Stromal cell of bone marrow (primary cell): ENCODE measurements at regions not wholly inside any gene's neighbourhood (a gene's known extent, or its start where the extent isn't known, plus 50 kb on each side); places are given as distances from the start of the nearest gene placed in this dataset.

ENCODE experiments used
- DNase-seq: peaks from one replicate; pipeline ENCODE4 v3.0.0-alpha.2; 2012; ENCODE audit warnings: low read depth

DNA sequence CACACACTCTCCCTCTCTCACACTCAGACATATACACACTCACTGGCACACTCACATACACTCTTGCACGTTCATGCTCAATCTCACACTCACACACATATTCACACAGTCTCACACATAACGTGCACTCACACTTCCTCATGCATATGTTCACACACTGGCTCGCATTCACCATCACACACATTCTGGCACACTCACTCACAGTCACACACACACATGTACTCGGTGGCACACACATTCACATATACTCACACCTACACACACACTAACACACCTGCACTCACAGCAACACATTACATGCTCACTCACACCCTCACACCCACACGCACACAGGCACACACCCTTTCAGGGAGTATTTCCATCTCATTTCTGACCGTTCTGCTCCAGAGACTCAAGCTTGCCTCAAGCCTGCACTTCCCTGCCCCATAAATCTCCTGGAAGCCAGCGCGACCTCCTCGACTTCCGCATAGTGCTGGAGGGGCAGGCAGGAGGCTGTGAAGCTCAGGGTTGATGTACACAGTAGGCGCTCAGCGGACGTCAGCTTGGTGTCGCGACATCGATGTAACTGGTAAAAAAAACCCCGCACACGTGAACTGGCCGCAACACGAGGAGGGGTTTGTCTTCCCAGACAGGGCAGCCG lies 66.7 kb upstream of the FOXF1 start:
- no peak for DNase-seq

DNA sequence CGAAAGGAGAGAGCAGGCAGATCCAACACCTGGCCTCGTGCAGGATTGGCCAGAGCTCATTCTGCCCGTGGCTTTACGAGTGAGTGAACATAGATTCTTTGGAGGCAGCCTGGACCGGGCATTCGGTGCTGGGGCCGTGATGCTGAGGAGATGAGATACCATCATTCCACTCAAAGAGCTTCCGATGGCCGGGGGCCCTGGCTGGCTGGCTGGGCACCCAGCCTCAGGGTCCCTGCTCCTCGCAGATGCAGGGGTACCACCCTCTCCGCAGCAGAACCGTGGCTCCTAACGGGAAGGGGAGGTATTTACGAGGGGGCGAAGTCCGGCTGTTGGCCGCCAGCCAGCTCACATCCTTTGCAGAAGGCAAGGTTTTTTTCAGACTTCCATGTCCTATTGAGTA lies 66.1 kb upstream of the FOXF1 start:
- no peak for DNase-seq

DNA sequence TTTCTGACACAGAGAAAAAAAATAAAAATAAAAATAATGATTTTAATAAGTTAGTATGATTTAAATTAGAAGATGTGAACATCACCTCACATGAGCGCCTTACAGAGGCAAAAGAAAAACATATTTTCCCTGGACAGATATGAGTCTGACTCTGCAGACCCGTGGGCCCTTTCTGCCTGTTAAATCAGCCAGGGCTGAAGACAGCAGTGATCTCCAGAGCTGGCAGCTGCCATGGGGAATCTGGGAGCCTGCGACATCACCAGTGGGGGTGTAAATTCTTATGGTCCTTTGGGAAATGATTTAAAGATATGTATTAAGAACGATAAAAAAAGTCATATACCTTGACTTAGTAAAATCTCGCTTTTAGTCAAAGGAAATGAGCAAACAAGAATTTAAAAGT lies 65.7 kb upstream of the FOXF1 start:
- no peak for DNase-seq

DNA sequence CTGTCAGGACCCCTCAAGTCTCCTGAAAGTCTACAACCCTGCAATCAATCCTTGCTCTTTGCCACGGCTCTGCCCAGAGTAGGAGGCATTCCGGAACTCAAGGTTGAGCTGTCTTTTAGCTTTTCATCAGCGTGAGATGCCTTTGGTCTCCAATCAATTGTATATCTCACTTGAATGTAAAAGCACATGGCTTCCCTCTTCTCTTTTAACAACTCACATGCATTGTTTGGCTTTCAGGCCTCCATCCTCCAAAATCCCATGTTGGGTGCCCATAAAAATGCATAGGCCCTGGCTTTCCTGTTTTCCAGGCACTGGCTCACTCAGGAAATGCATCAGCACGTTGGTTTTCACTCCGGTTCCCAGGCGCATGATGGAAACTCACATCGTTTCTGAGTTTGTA lies 64.0 kb upstream of the FOXF1 start:
- no peak for DNase-seq

DNA sequence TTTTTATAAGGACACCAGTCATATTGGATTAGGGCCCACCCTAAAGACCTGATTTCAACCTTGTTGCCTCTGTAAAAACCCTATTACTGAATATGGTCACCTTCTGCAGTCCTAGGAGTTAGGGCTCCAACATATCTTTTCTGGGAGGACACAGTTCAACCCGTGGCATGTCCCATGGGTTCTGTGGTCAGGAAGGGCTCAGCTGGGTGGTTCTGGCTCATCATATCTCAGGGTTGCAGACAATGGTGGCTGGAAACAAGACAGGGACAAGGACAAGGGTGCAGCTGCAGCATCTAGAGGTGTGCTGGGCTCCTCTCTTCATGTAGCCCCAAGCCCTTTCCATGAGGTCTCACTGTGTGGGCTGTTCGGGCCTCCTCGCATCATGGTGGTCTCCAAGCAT lies 63.1 kb upstream of the FOXF1 start:
- no peak for DNase-seq

DNA sequence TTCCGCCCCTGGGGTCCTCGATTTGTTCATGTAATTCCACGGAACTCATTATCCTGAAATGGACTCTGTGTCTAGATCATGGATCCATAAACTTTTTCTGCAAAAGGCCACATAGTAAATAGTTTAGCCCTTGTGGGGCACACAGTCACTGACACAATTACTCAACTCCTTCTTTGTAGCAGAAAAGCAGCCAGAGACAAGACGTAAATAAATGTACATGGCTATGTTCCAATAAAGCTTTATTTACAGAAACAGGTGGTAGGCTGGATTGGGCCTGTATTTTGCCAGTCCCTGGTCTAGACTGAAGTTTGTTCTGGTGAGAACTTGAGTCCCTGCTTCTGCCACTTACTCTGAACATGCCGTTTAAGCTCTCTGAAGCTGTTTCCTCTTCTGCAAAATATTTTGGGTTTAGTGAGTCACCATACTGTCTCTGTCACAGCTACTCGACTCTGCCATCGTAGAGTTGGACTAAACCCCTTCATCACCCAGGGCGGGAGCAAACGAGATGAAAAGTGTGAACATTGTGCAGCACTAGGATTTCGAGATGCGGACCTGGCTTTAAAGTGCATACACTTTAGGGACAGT lies 61.9 kb upstream of the FOXF1 start:
- DNase-seq: no peak

DNA sequence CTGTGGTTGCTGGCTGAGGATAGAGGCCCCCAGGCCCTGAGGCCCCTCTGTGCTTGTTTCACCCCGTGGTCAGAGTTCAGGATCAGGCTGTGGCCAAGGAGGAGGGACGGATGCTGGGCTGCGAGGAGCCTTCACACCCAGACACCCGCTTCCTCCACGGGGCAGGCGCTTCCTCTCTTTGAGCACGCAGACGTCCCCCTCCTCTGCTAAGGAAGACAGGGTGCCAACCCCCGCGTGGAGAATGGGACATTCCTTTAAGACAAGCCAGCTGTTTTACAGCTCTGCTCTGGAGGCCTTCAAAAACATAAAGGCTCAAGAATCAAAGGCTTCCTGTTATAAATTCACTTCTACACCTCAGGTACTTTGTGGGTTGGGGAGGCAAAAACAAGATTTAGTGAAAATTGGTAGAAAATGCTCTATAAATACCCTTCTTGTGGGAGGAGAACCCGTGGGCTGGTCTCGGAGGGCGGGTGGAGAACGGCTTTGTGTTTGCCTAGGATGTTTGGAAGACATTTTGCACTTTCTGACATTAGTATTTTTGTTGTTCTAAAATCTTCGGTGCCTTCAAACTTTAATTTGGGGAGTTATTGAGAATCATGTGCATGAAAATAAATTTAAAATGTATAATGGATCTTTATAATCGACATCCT lies 60.8 kb upstream of the FOXF1 start:
- no peak for DNase-seq

DNA sequence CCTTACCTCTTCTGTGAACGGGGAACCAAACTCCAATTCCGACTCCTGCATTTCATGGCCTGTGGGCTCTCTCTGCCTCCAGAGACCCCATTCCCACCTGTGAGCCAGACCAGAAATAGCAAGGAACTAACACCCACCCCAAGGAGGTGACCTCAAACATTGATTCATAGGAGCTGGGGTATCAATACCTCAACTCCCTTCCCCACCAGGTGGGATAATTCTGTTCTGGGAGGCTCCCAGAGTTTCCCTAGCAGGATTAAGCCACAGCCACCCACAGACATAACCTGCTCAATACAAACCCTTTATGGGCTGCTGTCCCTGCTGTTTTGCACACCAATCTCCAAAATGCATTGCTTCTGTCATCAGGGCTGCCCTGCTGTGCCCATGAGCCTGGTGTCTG lies 59.6 kb upstream of the FOXF1 start:
- DNase-seq: no peak

DNA sequence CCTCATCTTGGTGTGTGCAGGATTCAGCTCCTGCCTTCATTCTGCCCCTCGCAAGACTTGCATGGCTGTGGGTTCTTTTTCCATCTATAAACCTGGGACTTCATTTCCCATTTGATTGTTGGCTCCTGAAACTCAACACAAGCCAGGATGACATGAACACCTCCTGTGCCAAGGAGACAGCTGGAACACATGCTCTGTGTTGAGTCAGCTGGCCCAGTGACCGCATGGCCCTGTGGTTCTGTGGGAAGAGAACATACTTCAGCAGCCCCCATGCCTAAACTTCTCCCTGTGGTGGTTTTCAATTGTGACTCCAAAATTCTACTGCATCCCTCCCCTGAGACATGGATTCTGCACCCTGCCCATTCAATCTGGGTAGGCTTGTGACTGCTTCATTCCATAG lies 57.9 kb upstream of the FOXF1 start:
- DNase-seq: no peak

DNA sequence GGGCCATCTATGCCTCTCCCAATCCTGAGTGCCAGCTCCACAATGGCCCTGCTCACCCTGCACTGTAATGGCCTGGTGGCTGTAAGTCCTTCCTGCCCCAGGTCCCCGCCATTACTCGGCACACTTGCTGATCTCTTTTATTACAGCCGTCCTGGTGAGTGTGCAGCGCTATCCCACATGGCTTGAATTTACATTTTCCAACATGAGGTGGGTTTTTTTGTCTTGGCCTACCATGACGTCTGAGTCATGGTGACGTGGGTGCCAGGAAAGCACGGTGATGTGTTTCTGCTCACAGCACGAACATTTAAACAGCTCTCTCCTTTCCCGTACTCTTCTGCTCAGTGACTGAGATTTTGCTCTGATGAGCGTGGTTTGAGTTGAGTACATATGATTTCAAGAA lies 55.2 kb upstream of the FOXF1 start:
- DNase-seq: no peak

DNA sequence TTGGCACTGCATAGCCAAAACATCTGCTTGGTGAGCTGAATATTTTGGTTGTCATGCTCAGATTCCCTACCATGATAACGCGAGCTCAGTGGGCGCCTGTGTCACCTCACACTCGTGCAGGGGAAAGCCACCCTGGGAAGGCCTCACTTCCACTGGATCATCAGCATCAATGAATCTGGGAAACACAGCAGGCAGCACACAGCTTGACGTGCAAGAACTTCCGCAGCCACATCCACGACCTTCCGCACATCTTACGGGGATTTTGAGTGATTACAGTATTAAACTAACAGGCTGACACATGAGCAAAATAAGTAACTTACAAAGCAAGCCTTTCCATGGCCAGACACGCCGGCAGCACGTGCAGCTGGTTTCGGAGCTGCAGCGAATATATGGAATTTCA lies 54.7 kb upstream of the FOXF1 start:
- no peak for DNase-seq

DNA sequence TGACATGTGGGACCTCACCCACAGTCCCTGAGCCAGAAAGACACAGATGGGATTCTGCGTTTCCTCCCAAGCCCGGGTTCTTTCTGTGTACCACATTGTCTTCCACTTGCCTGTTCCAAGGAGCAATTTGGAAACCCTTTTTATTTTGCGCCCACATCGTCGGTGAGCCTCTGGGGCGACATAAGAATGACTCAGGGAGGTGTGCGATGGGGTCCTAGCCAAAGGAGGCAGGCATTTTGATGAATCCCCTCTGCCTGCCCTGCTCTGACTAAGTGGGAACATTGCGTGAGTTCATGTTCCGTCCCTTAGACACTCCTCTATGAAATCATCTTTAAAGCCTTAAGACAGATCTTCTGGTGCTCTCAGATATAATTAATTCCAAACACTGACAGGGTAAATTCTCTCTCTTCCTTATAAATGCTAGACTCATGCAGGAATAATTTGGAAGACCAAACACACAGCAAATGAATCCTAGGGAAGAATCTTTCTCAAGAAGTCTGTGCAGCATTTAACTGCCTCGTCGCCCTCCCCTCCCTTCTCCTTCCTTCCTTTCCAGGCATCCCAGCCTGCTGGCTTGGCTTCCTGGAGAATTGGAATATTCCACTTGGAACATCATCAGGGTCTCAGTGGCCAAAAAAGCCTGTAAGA lies 52.7 kb upstream of the FOXF1 start:
- DNase-seq: peak; percentile 12

DNA sequence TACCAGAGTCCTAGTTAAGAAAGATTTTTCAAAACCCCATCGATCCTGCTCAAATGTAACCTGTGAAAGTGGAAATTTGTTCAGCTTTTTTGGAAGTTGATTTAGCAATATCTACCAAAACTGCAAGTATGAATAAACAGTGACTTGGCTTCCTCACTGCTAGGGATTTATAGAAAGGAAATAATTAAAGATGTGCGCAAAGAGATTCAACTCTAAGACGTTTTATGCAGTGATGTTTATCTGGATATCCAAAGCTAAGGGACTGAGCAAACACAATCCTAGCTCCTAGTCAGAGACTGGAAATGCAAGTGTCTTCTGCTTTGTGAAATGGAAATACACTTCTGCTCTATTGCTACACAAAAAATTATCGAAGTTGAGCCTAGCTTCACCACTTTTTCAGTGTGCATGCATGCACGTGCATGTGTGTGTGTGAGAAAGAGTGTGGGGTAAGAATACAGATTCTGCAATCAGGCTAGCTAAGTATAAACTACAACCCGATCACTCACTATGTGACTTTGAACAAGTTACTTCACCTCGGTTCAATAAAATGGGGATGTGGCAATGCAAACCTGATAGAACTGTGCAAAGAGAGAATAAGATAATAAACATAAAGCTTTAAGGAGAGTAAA lies 52.1 kb upstream of the FOXF1 start:
- DNase-seq: no peak

DNA sequence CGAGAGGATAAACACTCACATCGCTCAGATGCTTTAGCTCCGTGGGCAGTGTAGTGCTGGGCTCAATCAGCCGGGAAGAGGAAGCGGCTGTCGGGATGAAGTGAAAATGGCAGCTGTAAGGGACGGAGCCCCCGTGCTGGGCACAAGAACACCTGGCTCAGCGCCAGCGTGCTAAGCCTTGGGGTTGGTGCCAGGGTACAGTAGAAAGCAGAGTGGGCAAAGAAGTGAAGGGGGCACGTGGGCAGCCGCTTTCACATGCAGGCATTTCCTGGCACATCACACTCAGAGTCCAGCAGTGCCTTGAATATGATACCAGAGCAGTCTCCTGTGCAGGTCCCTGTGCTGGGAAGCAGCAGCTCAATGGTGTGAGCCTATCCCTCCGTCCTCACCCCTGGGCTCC lies 51.1 kb upstream of the FOXF1 start:
- no peak for DNase-seq
